ENCODE measurements at regions not wholly inside any gene's neighbourhood (a gene's known extent, or its start where the extent isn't known, plus 50 kb on each side); places are given as distances from the start of the nearest gene placed in this dataset.

DNA sequence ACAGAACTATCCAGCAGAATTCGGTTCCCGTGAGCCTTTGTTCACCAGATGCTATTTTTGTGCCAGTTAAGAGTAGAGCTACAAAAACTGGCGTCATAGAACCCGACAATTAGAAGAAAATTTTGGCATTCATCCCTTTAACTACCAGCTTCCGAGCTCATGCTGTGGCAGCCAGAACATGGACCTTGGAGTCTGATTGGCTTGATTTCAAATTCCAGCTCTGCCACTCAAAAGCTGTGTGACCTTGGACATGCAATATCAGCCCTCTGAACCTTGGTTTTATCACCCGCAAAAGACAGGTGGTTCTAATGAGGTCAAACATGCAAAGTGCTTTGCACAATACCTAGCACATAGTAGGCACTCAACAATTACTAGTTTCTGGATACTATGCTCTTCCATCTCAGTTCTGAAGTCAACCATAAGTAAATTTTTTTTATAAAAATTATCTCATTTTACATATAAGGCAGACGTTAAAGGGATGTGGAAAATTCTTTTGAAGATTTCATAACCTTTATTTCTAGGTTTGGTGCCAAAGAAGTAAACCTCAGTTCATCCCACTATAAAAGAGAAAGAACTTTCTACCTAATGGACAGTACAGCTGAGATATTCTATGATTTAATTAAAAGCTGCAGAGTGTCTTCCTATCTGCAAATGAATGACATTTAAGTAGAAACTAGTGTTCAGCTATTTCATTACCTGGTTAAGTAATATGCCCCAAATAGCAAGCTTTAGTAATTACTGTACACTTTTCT is 331.5 kb downstream of the HAPSTR1 start:
- DNase-seq: no peak

DNA sequence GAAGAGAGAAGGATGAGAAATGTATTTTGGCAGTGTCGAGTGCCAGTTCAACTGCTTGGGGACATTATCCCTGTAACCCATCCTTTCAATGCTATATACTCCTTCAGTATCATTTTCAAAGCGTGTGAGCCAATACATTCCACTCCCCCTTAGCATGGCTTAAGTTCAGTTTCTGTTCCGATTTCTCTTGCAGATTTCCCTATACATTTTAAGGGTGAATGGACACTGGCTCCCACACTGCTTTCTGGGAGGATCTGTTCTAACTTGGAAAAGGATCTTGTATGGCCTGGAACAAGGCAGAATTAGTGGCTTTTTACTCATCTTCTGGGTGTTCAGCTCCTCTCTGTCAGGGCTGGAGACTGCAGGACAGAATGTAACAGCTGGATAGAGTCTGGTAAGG is 333.8 kb downstream of the HAPSTR1 start:
- DNase-seq: no peak

DNA sequence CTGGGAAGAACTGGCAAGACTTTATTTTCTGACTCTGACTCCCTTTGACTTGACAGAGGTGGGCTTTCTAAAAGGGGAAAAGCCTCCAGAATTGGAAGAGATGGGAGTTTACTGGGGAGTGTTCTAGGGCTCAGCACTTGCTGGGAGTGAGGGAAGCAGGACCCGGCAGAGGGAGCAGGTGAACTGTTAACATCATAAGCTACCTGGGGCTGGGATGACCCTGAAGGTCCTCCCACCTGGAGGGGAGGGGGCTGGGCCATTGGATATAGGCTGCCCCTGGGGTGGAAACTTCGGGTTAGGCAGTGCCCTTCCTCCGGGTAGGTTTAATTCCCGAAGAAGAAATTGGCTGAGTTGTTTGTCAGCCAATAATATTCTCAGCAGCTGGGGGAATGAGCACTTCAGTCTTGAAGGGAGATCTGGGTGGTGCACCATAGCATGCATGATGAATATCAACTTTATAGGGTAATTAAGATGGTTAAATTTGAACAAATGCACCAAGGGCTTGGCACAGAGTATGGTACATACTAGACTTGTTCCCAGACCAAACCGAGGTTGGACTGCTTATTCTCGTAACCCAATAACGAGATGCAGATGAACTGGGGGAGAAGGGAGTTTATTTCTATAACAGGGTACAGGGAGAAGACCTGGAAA is 337.0 kb downstream of the HAPSTR1 start:
- DNase-seq: no peak

DNA sequence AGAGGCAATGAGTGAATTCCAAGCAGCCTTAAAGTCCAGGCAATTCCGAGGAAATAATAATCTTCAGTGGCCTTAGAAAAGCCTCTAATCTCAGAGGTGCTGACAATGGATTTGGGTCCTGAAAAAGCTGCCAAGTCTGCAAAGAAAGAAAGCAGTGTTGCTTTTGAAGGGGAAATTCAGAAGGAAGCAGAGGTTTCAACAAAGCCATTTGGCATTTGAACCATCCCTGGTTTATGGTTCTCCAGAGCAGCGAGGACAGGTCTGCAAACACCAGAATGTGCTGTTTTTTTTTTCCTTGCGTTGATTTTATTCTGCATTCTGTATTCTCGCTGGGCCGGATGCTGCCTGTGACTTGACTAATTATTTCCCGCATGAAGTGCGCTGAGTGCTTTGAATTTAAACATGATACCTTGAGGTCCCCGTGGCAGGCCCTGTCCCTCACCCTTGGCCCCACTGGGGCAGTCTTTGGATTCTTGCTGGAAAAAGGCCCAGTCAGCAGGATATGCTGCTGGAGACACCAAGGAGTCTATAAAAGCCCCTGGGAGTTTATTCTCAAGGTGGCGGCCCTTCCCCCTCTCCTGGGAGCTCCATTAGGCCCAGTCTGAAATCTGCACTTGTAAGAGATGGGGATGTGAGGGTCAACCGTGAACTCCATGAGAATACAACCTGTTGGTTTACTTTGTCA is 338.3 kb downstream of the HAPSTR1 start:
- DNase-seq: no peak

DNA sequence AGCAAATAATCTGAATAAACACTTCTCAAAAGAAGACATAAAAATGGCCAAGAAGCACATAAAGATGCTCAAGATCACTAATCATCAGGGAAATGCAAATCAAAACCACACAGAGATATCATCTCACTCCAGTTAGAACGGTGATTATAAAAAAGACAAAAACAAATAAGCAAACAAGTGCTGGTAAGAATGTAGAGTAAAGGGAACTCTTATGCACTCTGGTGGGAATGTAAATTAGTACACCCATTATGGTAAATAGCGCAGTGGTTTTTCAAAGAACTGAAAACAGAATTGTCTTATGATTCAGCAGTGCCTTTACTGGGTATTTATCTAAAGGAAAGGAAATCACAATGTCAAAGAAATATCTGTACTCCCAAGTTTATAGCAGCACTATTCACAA is 343.2 kb downstream of the HAPSTR1 start:
- no peak for DNase-seq

DNA sequence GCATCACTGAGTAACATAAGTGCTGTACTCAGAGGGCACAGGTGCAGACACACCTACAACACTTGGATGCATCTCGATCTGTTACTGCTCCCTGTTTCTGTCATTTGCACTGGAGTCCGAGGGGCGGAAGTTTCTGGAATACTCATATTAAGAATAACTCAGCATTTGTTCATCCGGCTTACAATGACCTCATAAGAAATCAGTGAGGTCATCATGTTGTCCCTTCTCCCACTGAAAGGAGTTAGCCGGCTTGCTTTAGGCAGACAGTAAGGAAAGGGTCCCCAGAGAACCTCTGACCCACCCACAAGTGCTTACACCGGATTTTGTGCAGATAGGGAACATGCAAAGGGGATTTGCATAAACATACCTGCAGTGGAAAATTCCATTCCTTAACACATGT is 344.7 kb downstream of the HAPSTR1 start:
- DNase-seq: no peak

DNA sequence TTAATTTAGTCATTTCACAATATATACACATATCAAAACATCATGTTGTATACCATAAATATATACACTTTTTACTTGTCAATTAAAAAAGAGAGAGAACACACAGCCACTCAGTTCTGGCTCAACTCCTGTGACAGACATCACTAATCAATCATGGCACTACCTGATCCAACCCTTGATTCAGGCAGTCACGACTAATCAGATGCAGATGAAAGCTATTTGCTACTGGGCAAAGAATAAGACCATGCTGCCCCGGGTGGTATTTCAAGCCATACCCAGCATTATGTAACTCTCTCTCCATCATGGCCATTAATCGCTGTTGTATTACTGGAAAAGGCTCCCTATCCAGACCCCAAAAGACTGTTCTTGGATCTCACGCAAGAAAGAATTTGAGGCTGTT is 345.7 kb downstream of the HAPSTR1 start:
- DNase-seq: no peak

DNA sequence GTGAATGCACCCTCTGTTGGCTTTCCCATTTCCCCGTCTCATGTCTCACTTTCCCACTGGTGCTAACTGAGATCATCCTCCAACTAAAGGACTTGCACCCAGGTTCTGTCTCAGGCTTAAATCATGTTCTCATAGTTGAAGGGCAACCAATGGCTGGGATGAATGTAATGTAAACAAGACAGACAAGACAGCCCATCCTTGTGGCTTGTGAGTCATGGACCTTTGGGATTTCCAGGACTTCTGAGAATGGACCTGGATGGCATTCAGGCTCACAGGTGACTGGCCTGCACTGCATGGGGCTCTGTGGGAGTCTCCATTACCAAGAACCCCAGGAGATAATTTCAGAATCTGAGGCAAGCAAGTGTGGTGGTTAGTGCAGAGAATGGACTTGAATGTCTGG is 347.5 kb downstream of the HAPSTR1 start:
- no peak for DNase-seq

DNA sequence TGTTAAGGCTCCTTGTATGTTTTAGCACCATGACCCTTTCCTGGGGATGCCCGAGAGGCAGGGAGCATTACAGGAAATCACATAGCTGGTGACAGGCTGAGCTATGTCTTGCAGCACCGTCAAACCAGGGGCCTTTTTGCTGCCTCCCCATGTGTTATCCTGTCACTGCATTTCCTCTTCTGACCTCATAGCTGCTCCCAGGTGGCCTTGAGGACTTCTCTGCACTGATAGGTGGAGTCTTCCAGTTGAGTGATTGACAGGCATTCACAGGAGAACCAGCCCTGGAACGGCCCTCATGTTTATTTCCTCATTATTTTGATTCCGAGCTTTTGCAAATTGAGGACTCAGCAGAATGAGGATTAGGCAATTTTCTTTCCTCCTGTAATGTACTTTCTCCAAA is 349.6 kb downstream of the HAPSTR1 start:
- DNase-seq: no peak

DNA sequence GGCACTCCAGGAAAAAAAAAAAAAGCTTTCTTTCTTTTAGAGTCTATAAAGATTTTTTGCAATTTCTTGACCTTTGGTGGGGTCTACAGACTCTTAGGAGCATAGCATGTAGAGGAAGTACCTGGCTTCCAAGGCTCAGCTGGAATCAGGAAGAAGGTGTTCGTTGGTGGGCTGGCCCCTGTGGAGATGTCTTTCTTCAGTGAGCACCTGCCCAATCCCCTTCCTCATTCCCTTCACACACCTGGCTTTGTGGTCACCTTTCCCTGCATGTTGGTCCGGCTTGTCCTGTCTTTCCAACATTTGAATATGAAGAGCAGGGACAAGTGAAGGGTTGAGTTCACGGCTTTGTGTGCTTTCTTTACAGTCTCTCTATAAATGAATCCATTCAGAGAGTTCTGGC is 352.4 kb downstream of the HAPSTR1 start:
- DNase-seq: no peak

DNA sequence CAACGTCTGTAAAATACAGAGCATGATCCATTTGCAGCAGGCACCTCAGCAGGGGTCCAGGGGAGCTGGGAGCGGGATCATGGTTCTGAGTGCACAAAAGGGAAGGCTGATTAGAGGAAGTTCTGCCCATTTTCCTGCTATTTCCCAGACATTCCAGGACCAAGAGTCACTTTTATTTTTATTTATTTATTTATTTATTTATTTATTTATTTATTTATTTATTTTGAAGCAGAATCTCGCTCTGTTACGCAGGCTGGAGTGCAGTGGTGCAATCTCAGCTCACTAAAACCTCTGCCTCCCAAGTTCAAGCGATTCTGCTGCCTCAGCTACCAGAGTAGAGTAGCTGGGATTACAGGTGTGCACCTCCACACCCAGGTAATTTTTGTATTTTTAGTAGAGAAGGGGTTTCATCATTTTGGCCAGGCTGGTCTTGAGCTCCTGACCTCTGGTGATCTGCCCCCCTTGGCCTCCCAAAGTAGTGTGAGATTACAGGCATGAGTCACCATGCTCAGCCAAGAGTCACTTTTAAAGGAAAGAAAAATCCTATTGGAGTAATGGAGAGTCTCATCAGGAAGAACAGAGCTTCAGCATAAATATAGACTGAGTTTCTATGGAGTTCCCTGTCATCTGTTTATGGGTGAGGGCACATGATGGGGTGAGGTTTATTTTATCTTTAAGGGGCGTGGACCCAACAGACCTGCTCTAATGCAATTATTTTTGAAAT is 355.2 kb downstream of the HAPSTR1 start:
- DNase-seq: no peak

DNA sequence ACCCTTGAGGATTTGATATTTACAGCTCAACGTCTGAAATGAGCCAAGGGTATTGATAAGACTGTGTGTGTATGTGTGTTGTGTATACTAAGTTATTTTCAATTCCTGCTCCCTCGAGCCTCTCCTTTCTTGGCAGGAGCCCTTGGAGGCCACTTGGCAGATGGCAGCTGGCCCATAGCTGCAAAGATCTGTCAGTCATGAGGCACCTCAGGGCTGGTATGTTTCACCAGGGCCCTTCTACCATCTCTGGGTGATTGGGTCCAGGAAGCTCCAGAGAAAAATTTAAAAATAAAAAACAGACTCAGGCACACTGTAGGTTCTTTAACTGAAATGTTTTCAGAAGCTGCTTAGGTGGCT is 355.7 kb downstream of the HAPSTR1 start:
- no peak for DNase-seq

DNA sequence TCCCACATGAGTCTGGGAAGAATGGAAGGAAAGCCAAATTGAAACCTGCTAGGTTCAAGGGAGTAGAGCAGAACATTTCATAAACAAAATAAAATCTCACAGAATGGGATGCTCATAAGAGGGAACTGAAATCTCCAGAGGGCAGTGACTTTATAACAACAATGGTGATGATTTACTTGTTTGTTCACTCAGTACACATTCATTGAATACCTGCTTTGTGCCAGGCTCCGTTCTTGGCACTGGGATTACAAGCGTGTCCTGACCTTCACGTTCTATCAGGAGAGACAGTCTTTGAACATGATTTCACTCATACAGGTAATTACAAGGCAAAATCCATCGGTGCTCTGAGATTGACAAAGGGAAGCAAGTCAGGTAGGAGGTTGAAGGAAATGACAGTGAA is 356.3 kb downstream of the HAPSTR1 start:
- DNase-seq: no peak

DNA sequence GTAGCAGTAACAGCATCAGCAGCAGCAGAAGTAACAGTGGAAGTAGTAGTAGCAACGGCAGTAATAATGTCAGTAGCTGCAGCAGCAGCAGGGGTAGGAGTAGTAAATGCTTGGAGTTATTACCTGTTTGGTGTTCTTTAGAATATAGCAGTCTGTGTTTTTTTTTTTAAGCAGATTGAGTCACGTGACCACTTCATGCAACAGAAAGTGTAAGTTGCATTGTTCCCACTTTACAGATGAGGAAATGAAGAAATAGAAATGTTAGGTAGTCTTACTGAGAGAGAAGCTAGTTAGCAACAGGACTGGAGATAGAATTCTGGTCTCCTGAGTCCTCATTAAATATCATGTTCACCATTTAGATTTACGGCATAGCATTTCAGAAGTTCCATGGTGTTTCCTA is 358.2 kb downstream of the HAPSTR1 start:
- no peak for DNase-seq

DNA sequence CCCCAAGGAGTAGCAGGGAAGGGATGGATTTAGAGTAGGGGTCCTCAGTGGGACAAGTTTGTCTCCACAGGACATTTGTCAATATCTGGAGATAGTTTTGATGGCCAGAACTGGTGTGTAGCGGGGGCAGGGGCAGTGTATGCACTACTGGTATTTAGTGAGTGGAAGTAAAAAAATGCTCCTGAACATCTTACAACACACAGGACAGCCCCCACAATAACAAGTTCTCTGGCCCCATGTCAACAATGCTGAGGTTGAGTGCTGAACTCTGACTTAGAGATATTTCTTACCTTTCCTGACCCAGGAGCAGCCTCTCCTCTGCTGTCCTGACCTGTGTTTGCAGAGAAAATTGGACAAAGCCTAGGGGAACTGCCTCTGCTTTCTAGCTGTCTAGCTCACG is 365.8 kb downstream of the HAPSTR1 start:
- no peak for DNase-seq

DNA sequence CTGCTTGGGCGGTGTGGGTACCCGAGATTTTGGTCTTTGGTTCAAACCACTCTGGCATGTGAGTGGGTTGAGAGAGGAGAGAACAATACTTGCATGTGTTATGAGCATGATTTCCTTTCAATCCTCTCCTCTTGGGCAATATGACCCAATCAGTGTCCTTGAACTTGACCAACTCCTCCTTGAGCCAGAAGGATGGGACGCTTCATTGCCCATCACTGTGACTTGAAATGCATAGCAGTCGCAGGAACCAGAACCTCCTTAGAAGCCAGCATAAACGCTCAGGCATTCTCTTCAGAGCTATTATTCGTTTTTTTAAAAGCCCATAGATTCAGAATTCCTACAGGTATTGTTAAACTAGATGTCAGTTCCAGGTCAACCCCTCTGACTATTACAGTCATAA is 367.4 kb downstream of the HAPSTR1 start:
- DNase-seq: no peak

DNA sequence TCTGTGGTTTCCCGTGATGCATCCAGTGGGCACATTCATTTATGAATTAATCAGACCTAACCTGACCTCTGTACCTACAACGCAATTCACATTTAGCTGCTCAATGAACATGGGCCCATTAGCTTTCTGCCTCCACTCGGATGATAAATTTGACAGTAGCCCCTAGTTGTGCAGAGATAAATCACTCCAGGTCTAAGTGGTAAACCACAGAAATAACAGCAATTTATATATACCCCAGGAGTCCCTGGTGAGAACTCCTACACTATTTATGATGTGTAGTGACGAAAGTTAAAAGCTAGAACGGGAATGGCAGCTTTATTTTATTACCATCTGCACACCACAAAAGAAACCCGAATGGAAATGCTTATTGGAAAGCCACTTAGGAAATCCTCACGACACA is 371.5 kb downstream of the HAPSTR1 start:
- no peak for DNase-seq

DNA sequence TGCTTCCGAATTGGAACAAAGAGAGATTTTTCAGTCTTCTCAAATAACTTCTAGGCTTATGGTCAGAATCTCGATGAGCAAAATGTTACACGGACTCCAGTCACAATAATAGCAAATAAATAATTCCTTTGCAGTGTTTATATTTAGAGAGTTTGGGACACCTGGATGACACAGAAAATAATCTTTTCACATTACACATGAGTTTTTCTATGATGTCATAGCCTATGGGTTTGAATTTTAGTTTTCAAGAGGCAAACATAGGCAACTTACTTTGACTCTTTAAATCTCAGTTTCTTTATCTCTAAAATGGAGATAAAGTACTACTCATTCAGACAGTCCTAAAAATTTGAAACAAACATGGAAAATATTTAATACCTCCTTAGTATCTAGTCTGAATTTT is 372.0 kb downstream of the HAPSTR1 start:
- no peak for DNase-seq

DNA sequence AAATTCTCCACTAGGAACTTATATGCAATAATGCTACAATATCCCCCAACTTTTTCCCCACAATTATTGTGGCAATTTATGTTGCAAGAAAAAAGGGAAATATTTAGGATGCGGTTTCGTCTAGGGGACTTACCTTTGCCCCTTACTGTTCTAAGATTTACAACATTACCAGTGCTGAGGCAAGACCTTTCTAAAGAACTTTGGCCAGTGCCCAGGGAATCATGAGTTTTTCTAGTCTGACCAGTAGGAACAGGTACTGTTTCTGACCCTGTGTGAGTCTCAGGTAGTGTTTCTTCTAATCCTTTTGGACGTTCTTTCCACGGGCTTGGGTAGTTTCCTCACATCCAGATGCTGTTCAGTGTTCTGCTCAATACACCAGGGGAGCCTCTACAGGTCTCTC is 373.7 kb downstream of the HAPSTR1 start:
- DNase-seq: no peak

DNA sequence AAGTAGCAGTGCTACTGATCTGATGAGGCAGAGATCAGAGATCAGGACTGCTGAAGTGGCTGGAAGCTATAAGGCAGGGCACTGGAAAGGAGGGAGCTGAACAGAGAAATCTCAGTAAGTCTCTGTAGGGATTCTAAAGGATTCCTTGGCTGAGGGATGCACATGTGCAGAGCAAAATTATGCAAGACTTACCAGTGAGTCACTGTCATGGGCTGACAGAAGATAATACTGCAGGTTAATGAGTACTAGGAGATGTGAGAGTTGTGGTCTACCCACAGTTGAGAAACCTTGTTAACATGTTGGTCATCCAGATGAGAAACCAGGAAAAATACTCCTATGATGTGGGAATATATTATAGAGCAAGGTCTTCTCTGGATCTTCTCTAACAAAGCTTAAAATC is 378.1 kb downstream of the HAPSTR1 start:
- DNase-seq: no peak

DNA sequence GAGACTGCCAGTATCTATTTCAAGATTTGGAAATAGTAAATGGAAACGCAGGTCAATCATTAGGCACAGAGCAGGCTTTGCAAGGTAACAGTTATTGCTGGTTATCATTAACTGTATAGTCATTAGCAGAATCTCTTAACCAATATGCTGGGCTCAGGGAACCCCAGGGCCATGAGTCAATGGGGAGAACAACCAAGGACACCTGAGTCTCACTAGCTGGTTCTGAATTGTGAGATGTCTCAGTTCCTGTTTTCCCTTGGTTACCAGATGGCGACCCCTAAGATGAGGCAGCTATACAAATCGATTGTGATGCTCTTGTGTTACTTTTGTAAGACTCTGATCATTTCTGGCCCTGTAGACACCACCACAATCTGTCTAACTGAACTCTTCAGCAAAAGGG is 385.3 kb downstream of the HAPSTR1 start:
- DNase-seq: no peak

DNA sequence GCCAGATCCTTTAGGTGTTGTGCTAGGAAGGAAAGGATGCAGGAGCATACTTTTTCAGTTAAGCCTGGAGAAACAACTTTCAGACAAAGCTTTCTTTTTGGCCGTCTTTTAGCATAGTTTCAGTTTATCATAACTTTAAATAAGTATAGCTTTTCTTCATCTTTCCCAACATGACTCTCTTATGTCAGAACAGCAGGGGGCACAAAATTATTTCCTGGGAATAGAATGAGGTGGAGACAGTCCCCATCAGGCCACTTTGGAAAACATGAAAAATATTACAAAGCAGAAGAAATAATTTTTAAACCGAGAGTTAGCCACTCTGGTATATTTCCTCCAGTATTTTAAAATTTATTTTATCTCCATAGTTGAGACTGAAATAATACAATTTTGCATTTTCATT is 387.6 kb downstream of the HAPSTR1 start:
- DNase-seq: no peak

DNA sequence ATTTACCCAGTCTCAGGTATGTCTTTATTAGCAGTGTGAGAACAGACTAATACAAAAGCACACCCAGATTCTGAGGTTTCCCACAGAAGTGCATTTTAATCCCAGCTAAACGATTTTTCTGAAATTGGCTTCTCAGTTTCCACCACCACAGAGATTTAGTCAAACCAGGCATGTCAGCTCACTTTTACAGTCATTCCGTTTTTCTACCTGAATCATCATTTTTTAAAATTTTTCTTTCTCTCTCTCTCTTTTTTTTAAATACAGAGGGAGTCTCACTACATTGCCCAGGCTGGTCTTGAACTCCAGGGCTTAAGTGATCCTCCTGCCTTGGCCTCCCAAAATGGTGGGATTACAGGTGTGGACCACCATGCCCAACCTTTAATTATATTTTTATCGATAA is 389.1 kb downstream of the HAPSTR1 start:
- DNase-seq: no peak
